HCT116 (cell line): ENCODE measurements at regions not wholly inside any gene's neighbourhood (a gene's known extent, or its start where the extent isn't known, plus 50 kb on each side); places are given as distances from the start of the nearest gene placed in this dataset.

Experiments
- ATAC-seq: fragments of 200-7000 bp; cut with Tn5 transposase; 2 replicates; pipeline ENCODE4 v1.9.1; 2020; ENCODE audit warnings: mild to moderate bottlenecking, moderate library complexity
- BruUV-seq: library from RNA; stranded (reverse); fragments of 400-500 nt; replicated peaks from 2 replicates; lab custom pipeline; 2021; lab: Mats Ljungman, UMichigan
- CTCF ChIA-PET: fragments of 300-600 bp; sonication (Branson Sonifier 250); formaldehyde crosslinking; loops from one replicate; lab custom pipeline; 2021; ENCODE audit warnings: antibody characterized with exemption; lab: Charles Lee
- POLR2A ChIA-PET: fragments of 300-600, 350-600 bp; sonication (Branson Sonifier 250); formaldehyde crosslinking; loops from one replicate; lab custom pipeline; 2021; ENCODE audit warnings: antibody characterized with exemption; lab: Charles Lee
- RAD21 ChIA-PET, 2 experiments: fragments of 300-600 bp; sonication (Branson Sonifier 250); formaldehyde crosslinking; loops; one replicate each; lab custom pipeline; 2023; ENCODE audit warnings: low total read pairs in 2 of 2; ENCODE audit not compliant: uncharacterized antibody in 2 of 2, unreplicated experiment in 2 of 2, low non-redundant PET in 1 of 2; lab: Charles Lee
- DNase-seq: peaks from one replicate; pipeline ENCODE4 v3.0.0-alpha.2; 2010; ENCODE audit warnings: low read depth, low spot score
- H2AFZ ChIP-seq: fragments of 200-600 bp; shearing (Covaris generic), sonication (generic); 2 replicates; pipeline ENCODE4 v1.6.1; 2017; ENCODE audit warnings: low read depth, mixed run types, mixed read lengths, antibody characterized with exemption, low read length; ENCODE audit not compliant: poor library complexity, severe bottlenecking
- H3K27ac ChIP-seq: 2 replicates; pipeline ENCODE4 v1.5.1; 2012; ENCODE audit warnings: low read depth, low read length
- H3K27me3 ChIP-seq: fragments of 200-600 bp; sonication (generic); 2 replicates; pipeline ENCODE4 v1.6.1; 2016; ENCODE audit warnings: mixed run types, low read length, mixed read lengths; ENCODE audit not compliant: insufficient read depth
- H3K36me3 ChIP-seq, 2 experiments: fragments of 200-500 bp in 1 of 2; fragments of 200-600 bp in 1 of 2; sonication (Bioruptor generic) in 1 of 2; sonication (generic) in 1 of 2; 2 replicates each; pipeline versions ENCODE4 v1.5.1 to v1.6.1; 2014 to 2016; ENCODE audit warnings: low read length in 2 of 2, inconsistent platforms in 1 of 2, mixed read lengths in 1 of 2, mixed run types in 1 of 2; ENCODE audit not compliant: insufficient read depth in 2 of 2, control insufficient read depth in 1 of 2
- H3K4me1 ChIP-seq, 2 experiments: fragments of 200-600 bp in 1 of 2; sonication (generic) in 1 of 2; 2 replicates each; pipeline versions ENCODE4 v1.5.1 to v1.6.1; 2012 to 2017; ENCODE audit warnings: low read length in 2 of 2, inconsistent platforms in 1 of 2, mild to moderate bottlenecking in 1 of 2, mixed read lengths in 1 of 2, mixed run types in 1 of 2, moderate library complexity in 1 of 2; ENCODE audit not compliant: insufficient read depth in 2 of 2, control insufficient read depth in 1 of 2
- H3K4me2 ChIP-seq: fragments of 200-600 bp; sonication (generic); 2 replicates; pipeline ENCODE4 v1.6.1; 2017; ENCODE audit warnings: mixed run types, low read length, mixed read lengths
- H3K4me3 ChIP-seq, 2 experiments: fragments of 200-600 bp in 1 of 2; sonication (generic) in 1 of 2; replicated peaks in 1 of 2; 2 replicates each; pipeline ENCODE4 v1.5.1; 2011 to 2016; ENCODE audit warnings: low read length in 2 of 2, control low read depth in 1 of 2, low read depth in 1 of 2, mild to moderate bottlenecking in 1 of 2, mixed read lengths in 1 of 2, mixed run types in 1 of 2
- H3K79me2 ChIP-seq: fragments of 200-600 bp; sonication (generic); 2 replicates; pipeline ENCODE4 v1.6.1; 2017; ENCODE audit warnings: mild to moderate bottlenecking, mixed run types, low read length, moderate library complexity, mixed read lengths; ENCODE audit not compliant: insufficient read depth
- H3K9ac ChIP-seq: fragments of 200-600 bp; sonication (generic); 2 replicates; pipeline ENCODE4 v1.6.1; 2016; ENCODE audit warnings: low read length, mixed read lengths
- H3K9me2 ChIP-seq: fragments of 200-600 bp; sonication (generic), shearing (Covaris generic); 2 replicates; pipeline ENCODE4 v1.6.1; 2017; ENCODE audit warnings: mixed run types, mild to moderate bottlenecking, moderate library complexity; ENCODE audit not compliant: insufficient read depth
- H3K9me3 ChIP-seq, 2 experiments: fragments of 200-500 bp in 1 of 2; fragments of 200-600 bp in 1 of 2; sonication (Bioruptor generic) in 1 of 2; sonication (generic) in 1 of 2; 2 replicates each; pipeline ENCODE4 v1.6.1; 2014 to 2017; ENCODE audit warnings: low read length in 2 of 2, mixed read lengths in 2 of 2, inconsistent platforms in 1 of 2, low read depth in 1 of 2, mild to moderate bottlenecking in 1 of 2, mixed run types in 1 of 2, moderate library complexity in 1 of 2; ENCODE audit not compliant: control insufficient read depth in 1 of 2, insufficient read depth in 1 of 2
- H4K20me1 ChIP-seq: fragments of 200-600 bp; sonication (generic), shearing (Covaris generic); 2 replicates; pipeline ENCODE4 v1.6.1; 2017; ENCODE audit warnings: mixed run types, mild to moderate bottlenecking, moderate library complexity; ENCODE audit not compliant: insufficient read depth
- CBX3 ChIP-seq: IDR thresholded peaks from 2 replicates; pipeline ENCODE4 v1.6.1; 2012; ENCODE audit warnings: low read depth
- CEBPB ChIP-seq: IDR thresholded peaks from 2 replicates; pipeline ENCODE4 v1.6.1; 2012; ENCODE audit warnings: low read depth
- EZH2 ChIP-seq: fragments of 200-600 bp; sonication (generic); IDR thresholded peaks from 2 replicates; pipeline ENCODE4 v1.6.1; 2017; ENCODE audit warnings: antibody characterized with exemption, mixed run types
- EZH2phosphoT487 ChIP-seq: fragments of 200-600 bp; IDR thresholded peaks from 2 replicates; pipeline ENCODE4 v1.6.1; 2018; ENCODE audit warnings: antibody characterized with exemption, borderline replicate concordance
- FOSL1 ChIP-seq: IDR thresholded peaks from 2 replicates; pipeline ENCODE4 v1.6.1; 2012; ENCODE audit warnings: low read depth
- JUND ChIP-seq: IDR thresholded peaks from 2 replicates; pipeline ENCODE4 v1.6.1; 2012
- POLR2A ChIP-seq: IDR thresholded peaks from 2 replicates; pipeline ENCODE4 v1.7.0; 2011; ENCODE audit warnings: borderline replicate concordance; ENCODE audit not compliant: insufficient read depth, insufficient read length; ENCODE audit errors: extremely low read depth
- POLR2AphosphoS5 ChIP-seq: IDR thresholded peaks from 2 replicates; pipeline ENCODE4 v1.6.1; 2011; ENCODE audit warnings: mild to moderate bottlenecking, low read depth, low read length, moderate library complexity
- RAD21 ChIP-seq: IDR thresholded peaks from 2 replicates; pipeline ENCODE4 v1.6.1; 2012; ENCODE audit warnings: low read depth, mild to moderate bottlenecking
- YY1 ChIP-seq: IDR thresholded peaks from 2 replicates; pipeline ENCODE4 v1.6.1; 2011; ENCODE audit warnings: low read length, low read depth, moderate library complexity, mild to moderate bottlenecking; ENCODE audit not compliant: insufficient replicate concordance; ENCODE audit errors: extremely low read depth
- ZNF274 ChIP-seq: fragments of 200-500 bp; sonication (Bioruptor generic); IDR thresholded peaks from 2 replicates; pipeline ENCODE4 v1.6.1; 2014; ENCODE audit warnings: mild to moderate bottlenecking, low read depth, low read length, inconsistent platforms
- intact Hi-C: fragments of 100-400 bp; cut with micrococcal nuclease; formaldehyde crosslinking; loops from 2 replicates; pipeline ENCODE4 v1.10.0; 2022
- TF ChIP-seq, protein P1 (sequence below), 3 experiments: fragments of 200-600 bp in 1 of 3; sonication (generic) in 1 of 3; IDR thresholded peaks in 2 of 3; conservative IDR thresholded peaks in 1 of 3; 2 replicates each; pipeline ENCODE4 v1.5.1; 2012 to 2017; ENCODE audit warnings: low read depth in 2 of 3, low read length in 2 of 3, antibody characterized with exemption in 1 of 3, borderline replicate concordance in 1 of 3, control low read depth in 1 of 3, mild to moderate bottlenecking in 1 of 3, mixed read lengths in 1 of 3, mixed run types in 1 of 3, moderate library complexity in 1 of 3; ENCODE audit not compliant: insufficient read depth in 1 of 3
- TF ChIP-seq, protein P2 (sequence below): IDR thresholded peaks from 2 replicates; pipeline ENCODE4 v1.6.1; 2012
- TF ChIP-seq, protein P3 (sequence below): IDR thresholded peaks from 2 replicates; pipeline ENCODE4 v1.6.1; 2011; ENCODE audit warnings: mild to moderate bottlenecking, low read length, moderate library complexity; ENCODE audit not compliant: insufficient replicate concordance; ENCODE audit errors: extremely low read depth

DNA sequence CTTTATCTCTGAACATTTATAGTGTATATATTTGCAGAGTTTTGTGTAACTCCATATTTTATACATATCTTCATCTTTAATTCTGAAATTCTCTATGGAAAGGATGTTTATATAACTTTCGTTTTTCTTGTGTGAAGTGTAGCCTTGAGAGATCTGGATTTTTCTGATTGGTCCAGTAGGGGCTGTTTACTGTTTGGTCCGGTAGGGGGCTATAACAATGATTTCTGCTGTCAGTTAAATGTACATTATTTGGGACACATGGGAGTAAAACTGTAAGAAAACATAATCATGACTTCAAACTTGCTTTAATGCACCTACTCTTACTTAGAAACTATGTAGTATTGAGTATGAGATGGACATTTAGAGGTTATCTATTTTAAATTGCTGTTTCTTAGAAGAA lies 527.1 kb upstream of the ARRDC3 start:
- peaks cover 4% of the 10 kb centered on the region; the same call in 1 of the 2 replicates for H4K20me1 ChIP-seq
- intact Hi-C loops: no loop called here
- no peaks in the 10 kb centered on the region for H3K79me2 ChIP-seq
- H3K4me2 ChIP-seq: no peak overlapping the region
- POLR2A ChIA-PET: no interaction called here
- RAD21 ChIA-PET: no interaction called here
- no TSS peak for BruUV-seq
- TF ChIP-seq, protein P1, sequence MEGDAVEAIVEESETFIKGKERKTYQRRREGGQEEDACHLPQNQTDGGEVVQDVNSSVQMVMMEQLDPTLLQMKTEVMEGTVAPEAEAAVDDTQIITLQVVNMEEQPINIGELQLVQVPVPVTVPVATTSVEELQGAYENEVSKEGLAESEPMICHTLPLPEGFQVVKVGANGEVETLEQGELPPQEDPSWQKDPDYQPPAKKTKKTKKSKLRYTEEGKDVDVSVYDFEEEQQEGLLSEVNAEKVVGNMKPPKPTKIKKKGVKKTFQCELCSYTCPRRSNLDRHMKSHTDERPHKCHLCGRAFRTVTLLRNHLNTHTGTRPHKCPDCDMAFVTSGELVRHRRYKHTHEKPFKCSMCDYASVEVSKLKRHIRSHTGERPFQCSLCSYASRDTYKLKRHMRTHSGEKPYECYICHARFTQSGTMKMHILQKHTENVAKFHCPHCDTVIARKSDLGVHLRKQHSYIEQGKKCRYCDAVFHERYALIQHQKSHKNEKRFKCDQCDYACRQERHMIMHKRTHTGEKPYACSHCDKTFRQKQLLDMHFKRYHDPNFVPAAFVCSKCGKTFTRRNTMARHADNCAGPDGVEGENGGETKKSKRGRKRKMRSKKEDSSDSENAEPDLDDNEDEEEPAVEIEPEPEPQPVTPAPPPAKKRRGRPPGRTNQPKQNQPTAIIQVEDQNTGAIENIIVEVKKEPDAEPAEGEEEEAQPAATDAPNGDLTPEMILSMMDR (IDR thresholded peaks at IDR 0.05 in 2 of 3, conservative IDR thresholded peaks at IDR 0.05 in 1 of 3; ENCODE audit: borderline replicate concordance in 1 of 3, insufficient read depth in 1 of 3, low read depth in 2 of 3, low read length in 2 of 3): no peak
- no peak for TF ChIP-seq POLR2A
- no peak for TF ChIP-seq YY1
- no peak for TF ChIP-seq CEBPB
- no peak for TF ChIP-seq POLR2AphosphoS5
- no peak for TF ChIP-seq RAD21
- TF ChIP-seq CBX3: no peak
- TF ChIP-seq EZH2: no peak
- TF ChIP-seq, protein P2, sequence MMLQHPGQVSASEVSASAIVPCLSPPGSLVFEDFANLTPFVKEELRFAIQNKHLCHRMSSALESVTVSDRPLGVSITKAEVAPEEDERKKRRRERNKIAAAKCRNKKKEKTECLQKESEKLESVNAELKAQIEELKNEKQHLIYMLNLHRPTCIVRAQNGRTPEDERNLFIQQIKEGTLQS: no peak
- no peak for TF ChIP-seq JUND
- TF ChIP-seq ZNF274: no peak
- no peak for TF ChIP-seq FOSL1
- TF ChIP-seq, protein P3, sequence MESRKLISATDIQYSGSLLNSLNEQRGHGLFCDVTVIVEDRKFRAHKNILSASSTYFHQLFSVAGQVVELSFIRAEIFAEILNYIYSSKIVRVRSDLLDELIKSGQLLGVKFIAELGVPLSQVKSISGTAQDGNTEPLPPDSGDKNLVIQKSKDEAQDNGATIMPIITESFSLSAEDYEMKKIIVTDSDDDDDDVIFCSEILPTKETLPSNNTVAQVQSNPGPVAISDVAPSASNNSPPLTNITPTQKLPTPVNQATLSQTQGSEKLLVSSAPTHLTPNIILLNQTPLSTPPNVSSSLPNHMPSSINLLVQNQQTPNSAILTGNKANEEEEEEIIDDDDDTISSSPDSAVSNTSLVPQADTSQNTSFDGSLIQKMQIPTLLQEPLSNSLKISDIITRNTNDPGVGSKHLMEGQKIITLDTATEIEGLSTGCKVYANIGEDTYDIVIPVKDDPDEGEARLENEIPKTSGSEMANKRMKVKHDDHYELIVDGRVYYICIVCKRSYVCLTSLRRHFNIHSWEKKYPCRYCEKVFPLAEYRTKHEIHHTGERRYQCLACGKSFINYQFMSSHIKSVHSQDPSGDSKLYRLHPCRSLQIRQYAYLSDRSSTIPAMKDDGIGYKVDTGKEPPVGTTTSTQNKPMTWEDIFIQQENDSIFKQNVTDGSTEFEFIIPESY: no peak
- no peak for TF ChIP-seq EZH2phosphoT487
- no peaks in the 10 kb centered on the region for H3K9me3 ChIP-seq
- no peak for DNase-seq
- no peak overlapping the region for H2AFZ ChIP-seq
- no peak overlapping the region for H3K4me3 ChIP-seq
- H3K27ac ChIP-seq: no peak overlapping the region
- no peak overlapping the region for H3K9ac ChIP-seq
- ATAC-seq: no peak
- H3K4me1 ChIP-seq: no peaks in the 10 kb centered on the region
- H3K27me3 ChIP-seq: no peaks in the 10 kb centered on the region
- no peaks in the 10 kb centered on the region for H3K36me3 ChIP-seq
- CTCF ChIA-PET: no interaction called here
- no peaks in the 10 kb centered on the region for H3K9me2 ChIP-seq
